AG10803 (cell line): ENCODE measurements at regions not wholly inside any gene's neighbourhood (a gene's known extent, or its start where the extent isn't known, plus 50 kb on each side); places are given as distances from the start of the nearest gene placed in this dataset.

ENCODE experiments used
- DNase-seq: peaks from one replicate; pipeline ENCODE4 v3.0.0; 2010; ENCODE audit warnings: low read depth
- H3K4me3 ChIP-seq: 2 replicates; pipeline ENCODE4 v1.5.1; 2011; ENCODE audit warnings: mild to moderate bottlenecking, low read length, control low read depth
- CTCF ChIP-seq: conservative IDR thresholded peaks from 2 replicates; pipeline ENCODE4 v1.5.1; 2011; ENCODE audit warnings: mild to moderate bottlenecking, low read length, control low read depth, inconsistent platforms

GRCh38 chr7:131098527-131098926, 229.1 kb upstream of the MKLN1 start:
- DNase-seq: no peak
- H3K4me3 ChIP-seq: no peak overlapping the region
- TF ChIP-seq CTCF: no peak

GRCh38 chr7:131100357-131101054, 227.2 kb upstream of the MKLN1 start:
- no peak for DNase-seq
- TF ChIP-seq CTCF: no peak
- no peak overlapping the region for H3K4me3 ChIP-seq

- 0 out of 2 replicates have a peak, but pooled peaks have one; percentile 14 for TF ChIP-seq CTCF
- peak overlapping the region; percentile 69 for H3K4me3 ChIP-seq
- peak; percentile 95 for DNase-seq
Measured at GRCh38 chr7:131103997-131104396, 223.7 kb upstream of the MKLN1 start.

- H3K4me3 ChIP-seq: peak overlapping the region; percentile 69
- DNase-seq: peak; percentile 56
- no peak for TF ChIP-seq CTCF
Measured at GRCh38 chr7:131104596-131105293, 222.9 kb upstream of the MKLN1 start.

- TF ChIP-seq CTCF: no peak
- peak overlapping the region; percentile 69 for H3K4me3 ChIP-seq
- peak; percentile 31 for DNase-seq
Measured at GRCh38 chr7:131105294-131105798, 222.3 kb upstream of the MKLN1 start.

GRCh38 chr7:131105799-131106680, 221.6 kb upstream of the MKLN1 start:
- DNase-seq: peak; percentile 73
- peak overlapping the region; percentile 80 for H3K4me3 ChIP-seq
- TF ChIP-seq CTCF: no peak
